ENCODE measurements at regions not wholly inside any gene's neighbourhood (a gene's known extent, or its start where the extent isn't known, plus 50 kb on each side); places are given as distances from the start of the nearest gene placed in this dataset.

GRCh38 chr4:32986236-32986635 lies 2266.1 kb downstream of the PCDH7 start:
- DNase-seq, result no peak

GRCh38 chr4:32987111-32987510 lies 2266.9 kb downstream of the PCDH7 start:
- DNase-seq, result no peak

GRCh38 chr4:32988165-32988811 lies 2268.1 kb downstream of the PCDH7 start:
- no peak for DNase-seq

- no peak for DNase-seq
These were observed 2271.5 kb downstream of the PCDH7 start for GRCh38 chr4:32991663-32992062.

GRCh38 chr4:32994981-32995881 lies 2275.1 kb downstream of the PCDH7 start:
- no peak for DNase-seq

- no peak for DNase-seq
These were observed 2293.1 kb downstream of the PCDH7 start for GRCh38 chr4:33013282-33013681.

- no peak for DNase-seq
These were observed 2305.1 kb downstream of the PCDH7 start for GRCh38 chr4:33025236-33025635.

- DNase-seq, result no peak
These were observed 2309.8 kb downstream of the PCDH7 start for GRCh38 chr4:33029976-33030375.

GRCh38 chr4:33031328-33031727 lies 2311.2 kb downstream of the PCDH7 start:
- no peak for DNase-seq

- no peak for DNase-seq
These were observed 2317.3 kb downstream of the PCDH7 start for GRCh38 chr4:33037464-33037863.

GRCh38 chr4:33045334-33045733 lies 2325.2 kb downstream of the PCDH7 start:
- no peak for DNase-seq

- DNase-seq, result no peak
These were observed 2332.1 kb downstream of the PCDH7 start for GRCh38 chr4:33052241-33052640.

GRCh38 chr4:33054161-33054560 lies 2334.0 kb downstream of the PCDH7 start:
- no peak for DNase-seq

- no peak for DNase-seq
These were observed 2334.6 kb downstream of the PCDH7 start for GRCh38 chr4:33054656-33055196.

GRCh38 chr4:33057736-33058135 lies 2337.6 kb downstream of the PCDH7 start:
- no peak for DNase-seq

GRCh38 chr4:33058998-33059397 lies 2338.8 kb downstream of the PCDH7 start:
- no peak for DNase-seq

GRCh38 chr4:33060674-33061542 lies 2340.7 kb downstream of the PCDH7 start:
- no peak for DNase-seq

- DNase-seq, result no peak
These were observed 2341.6 kb downstream of the PCDH7 start for GRCh38 chr4:33061727-33062126.

GRCh38 chr4:33062155-33062806 lies 2342.1 kb downstream of the PCDH7 start:
- no peak for DNase-seq

GRCh38 chr4:33063241-33063640 lies 2343.1 kb downstream of the PCDH7 start:
- no peak for DNase-seq

- no peak for DNase-seq
These were observed 2344.1 kb downstream of the PCDH7 start for GRCh38 chr4:33064238-33064637.

GRCh38 chr4:33065749-33066148 lies 2345.6 kb downstream of the PCDH7 start:
- DNase-seq, result no peak

GRCh38 chr4:33067221-33067620 lies 2347.1 kb downstream of the PCDH7 start:
- no peak for DNase-seq
